22Rv1 (cell line): ENCODE measurements at regions not wholly inside any gene's neighbourhood (a gene's known extent, or its start where the extent isn't known, plus 50 kb on each side); places are given as distances from the start of the nearest gene placed in this dataset.

Experiments
- ZFX ChIP-seq: fragments of 450-650 bp; IDR thresholded peaks from 2 replicates; pipeline ENCODE4 v1.6.1; 2017; ENCODE audit warnings: antibody characterized with exemption, borderline replicate concordance
- TF ChIP-seq, protein P1 (sequence below): fragments of 450-650 bp; IDR thresholded peaks from 2 replicates; pipeline ENCODE4 v1.5.1; 2017; ENCODE audit warnings: mild to moderate bottlenecking

DNA sequence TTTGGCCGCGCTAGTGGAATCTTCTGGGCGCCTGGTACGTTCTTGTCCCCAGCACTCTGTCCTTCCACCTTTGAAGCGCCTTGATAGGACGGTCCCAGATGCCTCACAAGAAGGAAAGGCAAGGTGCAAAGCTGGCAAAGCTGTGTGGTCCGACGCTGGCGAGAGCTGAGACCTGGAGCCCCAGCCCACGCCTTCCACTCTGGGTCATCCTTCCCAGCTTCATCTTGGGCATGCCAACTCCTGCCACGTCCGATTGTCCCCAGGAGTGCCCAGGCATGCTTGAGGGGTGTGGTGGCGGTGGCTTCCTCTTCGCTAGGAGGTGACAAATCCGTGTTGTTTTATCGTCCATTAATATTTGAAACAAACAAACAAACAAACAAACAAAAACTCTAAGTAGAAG, 123.9 kb upstream of the DPYD start:
- TF ChIP-seq, protein P1, sequence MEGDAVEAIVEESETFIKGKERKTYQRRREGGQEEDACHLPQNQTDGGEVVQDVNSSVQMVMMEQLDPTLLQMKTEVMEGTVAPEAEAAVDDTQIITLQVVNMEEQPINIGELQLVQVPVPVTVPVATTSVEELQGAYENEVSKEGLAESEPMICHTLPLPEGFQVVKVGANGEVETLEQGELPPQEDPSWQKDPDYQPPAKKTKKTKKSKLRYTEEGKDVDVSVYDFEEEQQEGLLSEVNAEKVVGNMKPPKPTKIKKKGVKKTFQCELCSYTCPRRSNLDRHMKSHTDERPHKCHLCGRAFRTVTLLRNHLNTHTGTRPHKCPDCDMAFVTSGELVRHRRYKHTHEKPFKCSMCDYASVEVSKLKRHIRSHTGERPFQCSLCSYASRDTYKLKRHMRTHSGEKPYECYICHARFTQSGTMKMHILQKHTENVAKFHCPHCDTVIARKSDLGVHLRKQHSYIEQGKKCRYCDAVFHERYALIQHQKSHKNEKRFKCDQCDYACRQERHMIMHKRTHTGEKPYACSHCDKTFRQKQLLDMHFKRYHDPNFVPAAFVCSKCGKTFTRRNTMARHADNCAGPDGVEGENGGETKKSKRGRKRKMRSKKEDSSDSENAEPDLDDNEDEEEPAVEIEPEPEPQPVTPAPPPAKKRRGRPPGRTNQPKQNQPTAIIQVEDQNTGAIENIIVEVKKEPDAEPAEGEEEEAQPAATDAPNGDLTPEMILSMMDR: no peak
- TF ChIP-seq ZFX: no peak
